Ishikawa (cell line): ENCODE measurements at regions not wholly inside any gene's neighbourhood (a gene's known extent, or its start where the extent isn't known, plus 50 kb on each side); places are given as distances from the start of the nearest gene placed in this dataset.
A peak's percentile ranks its signal among the peaks of the same experiment; 100 is the strongest.

Experiments used
- CEBPB ChIP-seq: IDR thresholded peaks from 2 replicates; pipeline ENCODE4 v1.6.1; 2012
- CREB1 ChIP-seq: IDR thresholded peaks from 2 replicates; pipeline ENCODE4 v1.6.1; 2012; ENCODE audit warnings: low read depth
- EGR1 ChIP-seq: IDR thresholded peaks from 2 replicates; pipeline ENCODE4 v1.6.1; 2012
- EP300 ChIP-seq: IDR thresholded peaks from 2 replicates; pipeline ENCODE4 v1.6.1; 2012; ENCODE audit warnings: borderline replicate concordance
- FOXM1 ChIP-seq: IDR thresholded peaks from 2 replicates; pipeline ENCODE4 v1.6.1; 2012; ENCODE audit warnings: low read depth, borderline replicate concordance
- NFIC ChIP-seq: IDR thresholded peaks from 2 replicates; pipeline ENCODE4 v1.6.1; 2012
- RAD21 ChIP-seq: IDR thresholded peaks from 2 replicates; pipeline ENCODE4 v1.6.1; 2012; ENCODE audit warnings: low read depth
- TAF1 ChIP-seq: IDR thresholded peaks from 2 replicates; pipeline ENCODE4 v1.6.1; 2012; ENCODE audit warnings: low read depth, mild to moderate bottlenecking
- TCF12 ChIP-seq: IDR thresholded peaks from 2 replicates; pipeline ENCODE4 v1.6.1; 2012; ENCODE audit warnings: low read depth
- TEAD4 ChIP-seq: IDR thresholded peaks from 2 replicates; pipeline ENCODE4 v1.6.1; 2012
- YY1 ChIP-seq: IDR thresholded peaks from 2 replicates; pipeline ENCODE4 v1.6.1; 2012; ENCODE audit warnings: low read depth
- ZBTB7A ChIP-seq: IDR thresholded peaks from 2 replicates; pipeline ENCODE4 v1.6.1; 2012; ENCODE audit warnings: low read depth
- TF ChIP-seq, protein P1 (sequence below): IDR thresholded peaks from 2 replicates; pipeline ENCODE4 v1.6.1; 2012
- TF ChIP-seq, protein P2 (sequence below): IDR thresholded peaks from 2 replicates; pipeline ENCODE4 v1.6.1; 2012; ENCODE audit warnings: low read depth, mild to moderate bottlenecking
- TF ChIP-seq, protein P3 (sequence below): IDR thresholded peaks from 2 replicates; pipeline ENCODE4 v1.6.1; 2012

DNA sequence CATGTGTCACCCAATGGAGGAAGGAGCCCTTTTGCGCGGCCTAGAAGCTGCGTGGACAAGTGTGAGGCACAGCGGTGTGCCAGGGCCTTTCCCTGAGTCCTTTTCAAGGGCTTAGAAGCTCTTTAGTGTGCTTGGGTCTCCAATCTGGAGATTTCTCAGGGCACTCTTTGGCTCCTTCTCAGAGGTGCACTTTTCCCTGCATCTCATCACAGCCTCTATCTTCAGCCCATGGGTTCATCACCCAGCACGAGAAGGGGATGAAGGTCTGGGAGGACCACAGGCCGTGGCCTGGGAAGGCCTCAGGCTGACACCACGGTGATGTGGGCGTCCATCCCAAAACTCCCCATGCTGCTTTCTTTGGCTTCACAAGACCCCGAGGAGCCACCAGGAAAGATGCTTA lies 233.4 kb downstream of the TEX36 start:
- TF ChIP-seq RAD21, result no peak
- TF ChIP-seq ZBTB7A, result no peak
- no peak for TF ChIP-seq TEAD4
- TF ChIP-seq EGR1, result no peak
- TF ChIP-seq, protein P1, sequence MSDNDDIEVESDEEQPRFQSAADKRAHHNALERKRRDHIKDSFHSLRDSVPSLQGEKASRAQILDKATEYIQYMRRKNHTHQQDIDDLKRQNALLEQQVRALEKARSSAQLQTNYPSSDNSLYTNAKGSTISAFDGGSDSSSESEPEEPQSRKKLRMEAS, result no peak
- TF ChIP-seq YY1, result no peak
- TF ChIP-seq NFIC, result no peak
- no peak for TF ChIP-seq CEBPB
- no peak for TF ChIP-seq CREB1
- no peak for TF ChIP-seq TAF1
- TF ChIP-seq TCF12, result no peak
- no peak for TF ChIP-seq EP300
- TF ChIP-seq FOXM1, result no peak

DNA sequence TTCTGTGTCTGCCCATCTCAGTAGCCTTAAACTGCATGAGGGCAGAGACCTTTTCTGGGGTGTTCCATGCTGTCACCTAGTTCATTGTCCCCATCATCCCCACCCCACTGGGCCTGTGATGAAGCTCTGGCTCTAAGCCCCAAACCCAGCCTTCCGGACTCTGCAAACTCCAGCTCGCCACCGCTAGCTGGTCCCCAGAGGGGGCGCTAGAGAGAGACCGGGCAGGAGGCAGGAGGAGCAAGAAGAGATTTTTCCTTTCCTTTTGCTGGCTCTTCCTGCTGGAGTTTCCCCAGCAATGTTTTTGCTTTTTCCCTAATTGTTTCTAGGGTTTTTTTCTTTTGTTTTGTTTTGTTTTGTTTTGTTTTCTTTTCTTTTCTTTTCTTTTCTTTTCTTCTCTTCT lies 234.4 kb downstream of the TEX36 start:
- TF ChIP-seq, protein P2, sequence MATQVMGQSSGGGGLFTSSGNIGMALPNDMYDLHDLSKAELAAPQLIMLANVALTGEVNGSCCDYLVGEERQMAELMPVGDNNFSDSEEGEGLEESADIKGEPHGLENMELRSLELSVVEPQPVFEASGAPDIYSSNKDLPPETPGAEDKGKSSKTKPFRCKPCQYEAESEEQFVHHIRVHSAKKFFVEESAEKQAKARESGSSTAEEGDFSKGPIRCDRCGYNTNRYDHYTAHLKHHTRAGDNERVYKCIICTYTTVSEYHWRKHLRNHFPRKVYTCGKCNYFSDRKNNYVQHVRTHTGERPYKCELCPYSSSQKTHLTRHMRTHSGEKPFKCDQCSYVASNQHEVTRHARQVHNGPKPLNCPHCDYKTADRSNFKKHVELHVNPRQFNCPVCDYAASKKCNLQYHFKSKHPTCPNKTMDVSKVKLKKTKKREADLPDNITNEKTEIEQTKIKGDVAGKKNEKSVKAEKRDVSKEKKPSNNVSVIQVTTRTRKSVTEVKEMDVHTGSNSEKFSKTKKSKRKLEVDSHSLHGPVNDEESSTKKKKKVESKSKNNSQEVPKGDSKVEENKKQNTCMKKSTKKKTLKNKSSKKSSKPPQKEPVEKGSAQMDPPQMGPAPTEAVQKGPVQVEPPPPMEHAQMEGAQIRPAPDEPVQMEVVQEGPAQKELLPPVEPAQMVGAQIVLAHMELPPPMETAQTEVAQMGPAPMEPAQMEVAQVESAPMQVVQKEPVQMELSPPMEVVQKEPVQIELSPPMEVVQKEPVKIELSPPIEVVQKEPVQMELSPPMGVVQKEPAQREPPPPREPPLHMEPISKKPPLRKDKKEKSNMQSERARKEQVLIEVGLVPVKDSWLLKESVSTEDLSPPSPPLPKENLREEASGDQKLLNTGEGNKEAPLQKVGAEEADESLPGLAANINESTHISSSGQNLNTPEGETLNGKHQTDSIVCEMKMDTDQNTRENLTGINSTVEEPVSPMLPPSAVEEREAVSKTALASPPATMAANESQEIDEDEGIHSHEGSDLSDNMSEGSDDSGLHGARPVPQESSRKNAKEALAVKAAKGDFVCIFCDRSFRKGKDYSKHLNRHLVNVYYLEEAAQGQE, result no peak
- TF ChIP-seq RAD21, result peak; percentile 74
- TF ChIP-seq, protein P1, result no peak
- TF ChIP-seq TEAD4, result no peak
- no peak for TF ChIP-seq FOXM1
- TF ChIP-seq, protein P3, sequence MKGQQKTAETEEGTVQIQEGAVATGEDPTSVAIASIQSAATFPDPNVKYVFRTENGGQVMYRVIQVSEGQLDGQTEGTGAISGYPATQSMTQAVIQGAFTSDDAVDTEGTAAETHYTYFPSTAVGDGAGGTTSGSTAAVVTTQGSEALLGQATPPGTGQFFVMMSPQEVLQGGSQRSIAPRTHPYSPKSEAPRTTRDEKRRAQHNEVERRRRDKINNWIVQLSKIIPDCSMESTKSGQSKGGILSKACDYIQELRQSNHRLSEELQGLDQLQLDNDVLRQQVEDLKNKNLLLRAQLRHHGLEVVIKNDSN, result no peak

- no peak for TF ChIP-seq EP300
- no peak for TF ChIP-seq FOXM1
- TF ChIP-seq, protein P3, result no peak
- TF ChIP-seq TAF1, result no peak
- TF ChIP-seq YY1, result no peak
- no peak for TF ChIP-seq EGR1
Observed at GRCh38 chr10:125444790-125445189, 238.2 kb downstream of the TEX36 start.

DNA sequence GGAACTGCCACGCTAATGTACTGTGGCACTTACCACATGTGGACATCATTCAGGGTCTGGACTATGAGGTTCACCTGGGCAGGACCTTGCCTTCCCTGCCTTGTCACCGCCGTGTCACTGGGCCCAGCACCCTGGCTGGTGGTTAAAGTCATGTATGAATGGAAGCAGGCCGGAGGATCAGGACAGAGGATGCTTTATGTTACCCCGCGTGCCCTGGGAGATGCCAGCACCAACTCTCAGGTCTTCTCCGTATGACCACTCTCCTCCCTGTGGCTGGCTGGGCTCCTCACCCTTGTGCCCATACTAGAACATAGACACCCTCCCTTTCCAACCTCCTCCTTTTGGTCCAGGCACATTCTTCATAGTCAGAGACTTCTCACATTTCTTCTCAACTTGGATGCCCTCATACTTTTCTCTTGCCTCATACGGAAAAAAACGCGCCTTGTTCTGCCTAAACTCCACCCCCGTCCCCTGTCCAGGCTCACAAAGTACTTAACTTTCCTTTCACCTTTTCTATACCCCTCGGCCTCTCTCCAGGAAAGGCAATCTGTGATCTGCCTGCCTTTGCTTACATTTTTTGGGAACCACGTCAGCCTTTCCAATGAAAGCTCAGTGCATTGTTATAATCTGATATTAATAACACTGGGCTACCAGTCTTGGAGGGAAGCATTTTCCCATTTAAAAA lies 240.0 kb downstream of the TEX36 start:
- TF ChIP-seq NFIC (no peak), CREB1 (no peak), YY1 (no peak), EP300 (no peak), TCF12 (peak; percentile 17; the same call in 1 of the 2 replicates), TAF1 (no peak)
- TF ChIP-seq, protein P2, result peak; percentile 51; the same call in 1 of the 2 replicates

DNA sequence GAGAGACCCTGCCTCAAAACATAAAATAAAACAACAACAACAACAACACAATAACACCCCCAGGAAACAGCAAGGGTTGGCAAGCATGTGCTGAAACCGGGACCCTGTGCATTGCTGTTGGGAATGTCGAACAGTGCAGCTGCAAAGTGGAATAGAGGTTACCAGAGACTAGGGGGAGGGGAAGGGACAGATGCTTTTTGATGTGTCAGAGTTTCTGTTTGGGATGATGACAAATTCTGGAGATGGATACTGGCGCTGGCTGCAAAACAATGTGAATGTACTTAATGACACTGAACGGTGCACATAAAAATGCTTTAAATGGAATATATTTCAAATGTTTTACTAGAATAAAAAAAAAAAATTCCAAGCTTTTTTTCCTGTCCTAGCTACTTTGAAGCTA lies 241.8 kb downstream of the TEX36 start:
- TF ChIP-seq, protein P2, result no peak
- TF ChIP-seq TAF1 (no peak), TEAD4 (no peak), CEBPB (no peak), ZBTB7A (no peak), YY1 (no peak), TCF12 (no peak), NFIC (no peak), EP300 (no peak), FOXM1 (no peak), EGR1 (no peak), CREB1 (no peak), RAD21 (no peak)
- TF ChIP-seq, protein P3, result no peak
- TF ChIP-seq, protein P1, result no peak
